DMS53 treated with DMSO at 0.1 percent for 48 hours (cell line): ENCODE measurements at regions not wholly inside any gene's neighbourhood (a gene's known extent, or its start where the extent isn't known, plus 50 kb on each side); places are given as distances from the start of the nearest gene placed in this dataset.

Experiments used
- DNase-seq: peaks from one replicate; lab custom pipeline; 2025; ENCODE audit not compliant: unreplicated experiment; lab: John Stamatoyannopoulos, UW

GRCh38 chr16:52805559-52806168 is 247.0 kb downstream of the CHD9NB start:
- DNase-seq, result peak; percentile 6

- DNase-seq, result no peak
These were observed 252.3 kb downstream of the CHD9NB start for GRCh38 chr16:52800432-52800831.

- DNase-seq, result no peak
These were observed 252.2 kb upstream of the TOX3 start for GRCh38 chr16:52799149-52799548.

GRCh38 chr16:52787709-52788108 is 240.8 kb upstream of the TOX3 start:
- DNase-seq, result no peak

GRCh38 chr16:52786091-52786490 is 239.1 kb upstream of the TOX3 start:
- DNase-seq, result no peak

- DNase-seq, result no peak
These were observed 238.7 kb upstream of the TOX3 start for GRCh38 chr16:52785653-52786052.

GRCh38 chr16:52783616-52784015 is 236.7 kb upstream of the TOX3 start:
- no peak for DNase-seq

GRCh38 chr16:52781005-52781630 is 234.2 kb upstream of the TOX3 start:
- DNase-seq, result no peak

GRCh38 chr16:52773026-52773425 is 226.1 kb upstream of the TOX3 start:
- DNase-seq, result peak; percentile 19

- DNase-seq, result no peak
These were observed 223.9 kb upstream of the TOX3 start for GRCh38 chr16:52770828-52771227.

GRCh38 chr16:52758473-52758855 is 211.5 kb upstream of the TOX3 start:
- DNase-seq, result no peak

GRCh38 chr16:52757746-52758472 is 211.0 kb upstream of the TOX3 start:
- no peak for DNase-seq

GRCh38 chr16:52756812-52757517 is 210.0 kb upstream of the TOX3 start:
- no peak for DNase-seq

- DNase-seq, result no peak
These were observed 208.5 kb upstream of the TOX3 start for GRCh38 chr16:52755396-52755795.

- DNase-seq, result no peak
These were observed 204.1 kb upstream of the TOX3 start for GRCh38 chr16:52751035-52751434.

GRCh38 chr16:52748741-52749140 is 201.8 kb upstream of the TOX3 start:
- DNase-seq, result no peak

- DNase-seq, result no peak
These were observed 200.2 kb upstream of the TOX3 start for GRCh38 chr16:52747088-52747595.

GRCh38 chr16:52743707-52744106 is 196.8 kb upstream of the TOX3 start:
- DNase-seq, result no peak

GRCh38 chr16:52742608-52743170 is 195.7 kb upstream of the TOX3 start:
- no peak for DNase-seq

GRCh38 chr16:52742052-52742451 is 195.1 kb upstream of the TOX3 start:
- DNase-seq, result no peak

- DNase-seq, result no peak
These were observed 194.4 kb upstream of the TOX3 start for GRCh38 chr16:52741351-52741750.
